22Rv1 (cell line): ENCODE measurements at regions not wholly inside any gene's neighbourhood (a gene's known extent, or its start where the extent isn't known, plus 50 kb on each side); places are given as distances from the start of the nearest gene placed in this dataset.

Source experiments
- H3K27ac ChIP-seq: fragments of 450-650 bp; 2 replicates; pipeline ENCODE4 v1.5.1; 2017
- CTCF ChIP-seq: fragments of 450-650 bp; IDR thresholded peaks from 2 replicates; pipeline ENCODE4 v1.5.1; 2017; ENCODE audit warnings: mild to moderate bottlenecking
- ZFX ChIP-seq: fragments of 450-650 bp; IDR thresholded peaks from 2 replicates; pipeline ENCODE4 v1.6.1; 2017; ENCODE audit warnings: antibody characterized with exemption, borderline replicate concordance

- TF ChIP-seq ZFX (no peak), CTCF (no peak)
- no peak overlapping the region for H3K27ac ChIP-seq
Measured at GRCh38 chr7:110322796-110323195, 768.1 kb upstream of the LRRN3 start.

- no peak overlapping the region for H3K27ac ChIP-seq
- TF ChIP-seq CTCF (no peak), ZFX (no peak)
Measured at GRCh38 chr7:110326966-110327365, 764.0 kb upstream of the LRRN3 start.

GRCh38 chr7:110336423-110336822 is 754.5 kb upstream of the LRRN3 start:
- TF ChIP-seq ZFX (no peak), CTCF (no peak)

GRCh38 chr7:110337646-110338045 is 753.3 kb upstream of the LRRN3 start:
- H3K27ac ChIP-seq = no peak overlapping the region
- no peak for TF ChIP-seq ZFX
- TF ChIP-seq CTCF = no peak

More at GRCh38 chr7:110336423-110336822, 754.5 kb upstream of the LRRN3 start:
- no peak overlapping the region for H3K27ac ChIP-seq

- no peak for TF ChIP-seq ZFX
- TF ChIP-seq CTCF = no peak
- no peak overlapping the region for H3K27ac ChIP-seq
Measured at GRCh38 chr7:110347081-110347480, 743.8 kb upstream of the LRRN3 start.

- TF ChIP-seq CTCF (no peak), ZFX (no peak)
Measured at GRCh38 chr7:110356438-110356837, 734.5 kb upstream of the LRRN3 start.

GRCh38 chr7:110358028-110358427 is 732.9 kb upstream of the LRRN3 start:
- H3K27ac ChIP-seq = no peak overlapping the region
- TF ChIP-seq ZFX (no peak), CTCF (no peak)

More at GRCh38 chr7:110356438-110356837, 734.5 kb upstream of the LRRN3 start:
- H3K27ac ChIP-seq = no peak overlapping the region
